GM19328 (cell line): ENCODE measurements at regions not wholly inside any gene's neighbourhood (a gene's known extent, or its start where the extent isn't known, plus 50 kb on each side); places are given as distances from the start of the nearest gene placed in this dataset.

Experiments
- ATAC-seq: cut with Tn5 transposase; IDR thresholded peaks from one replicate; pipeline ENCODE4 v1.9.1; 2021; ENCODE audit warnings: mild to moderate bottlenecking, moderate library complexity; ENCODE audit not compliant: unreplicated experiment

GRCh38 chr20:11118802-11119380 is 445.1 kb upstream of the JAG1 start:
- ATAC-seq = no peak

GRCh38 chr20:11119573-11119972 is 445.8 kb upstream of the JAG1 start:
- ATAC-seq = no peak

- ATAC-seq = no peak
Observed at GRCh38 chr20:11120431-11120830, 446.6 kb upstream of the JAG1 start.

- no peak for ATAC-seq
Observed at GRCh38 chr20:11124849-11125505, 451.2 kb upstream of the JAG1 start.

GRCh38 chr20:11128220-11128718 is 454.5 kb upstream of the JAG1 start:
- no peak for ATAC-seq

- ATAC-seq = no peak
Observed at GRCh38 chr20:11128721-11129120, 454.9 kb upstream of the JAG1 start.

- ATAC-seq = no peak
Observed at GRCh38 chr20:11130554-11131166, 456.9 kb upstream of the JAG1 start.

- no peak for ATAC-seq
Observed at GRCh38 chr20:11132819-11133415, 459.1 kb upstream of the JAG1 start.

GRCh38 chr20:11136691-11137090 is 462.9 kb upstream of the JAG1 start:
- no peak for ATAC-seq

GRCh38 chr20:11137688-11138087 is 463.9 kb upstream of the JAG1 start:
- ATAC-seq = no peak

GRCh38 chr20:11140359-11140758 is 466.6 kb upstream of the JAG1 start:
- ATAC-seq = no peak

- ATAC-seq = no peak
Observed at GRCh38 chr20:11143481-11143880, 469.7 kb upstream of the JAG1 start.

GRCh38 chr20:11144114-11144950 is 470.5 kb upstream of the JAG1 start:
- ATAC-seq = no peak

GRCh38 chr20:11145616-11146015 is 471.8 kb upstream of the JAG1 start:
- no peak for ATAC-seq

- no peak for ATAC-seq
Observed at GRCh38 chr20:11153819-11154218, 480.0 kb upstream of the JAG1 start.

GRCh38 chr20:11155156-11155756 is 481.5 kb upstream of the JAG1 start:
- ATAC-seq = no peak

GRCh38 chr20:11156922-11157321 is 483.1 kb upstream of the JAG1 start:
- no peak for ATAC-seq

GRCh38 chr20:11158146-11158545 is 484.3 kb upstream of the JAG1 start:
- no peak for ATAC-seq

- no peak for ATAC-seq
Observed at GRCh38 chr20:11158589-11158988, 484.8 kb upstream of the JAG1 start.

GRCh38 chr20:11159728-11160127 is 485.9 kb upstream of the JAG1 start:
- no peak for ATAC-seq
